ENCODE measurements at regions not wholly inside any gene's neighbourhood (a gene's known extent, or its start where the extent isn't known, plus 50 kb on each side); places are given as distances from the start of the nearest gene placed in this dataset.

GRCh38 chr4:34516524-34516923 is 1727.8 kb downstream of the ARAP2 start:
- TF ChIP-seq POLR2A (IDR thresholded peaks at IDR 0.05): no peak
- no peak for TF ChIP-seq CTCF (IDR thresholded peaks at IDR 0.05 in 4 of 5, conservative IDR thresholded peaks at IDR 0.05 in 1 of 5)
- Histone ChIP-seq H3K9me3 (no peaks in the 10 kb centered on the region), H3K4me1 (no peaks in the 10 kb centered on the region), H3K4me3 (no peak overlapping the region), H3K36me3 (no peaks in the 10 kb centered on the region), H3K27me3 (no peaks in the 10 kb centered on the region), H3K27ac (no peak overlapping the region)
- ATAC-seq (no peak), DNase-seq (no peak)
- in situ Hi-C loops (cut with MboI; ENCODE audit: low sequenced_read_pairs in 4 of 4): no loop called here
- intact Hi-C loops (cut with DNase I; ENCODE audit: low total_unique reads): no loop called here

GRCh38 chr4:34534916-34535315 is 1709.4 kb downstream of the ARAP2 start:
- DNase-seq: no peak
- TF ChIP-seq CTCF (IDR thresholded peaks at IDR 0.05 in 4 of 5, conservative IDR thresholded peaks at IDR 0.05 in 1 of 5) (no peak), POLR2A (IDR thresholded peaks at IDR 0.05) (no peak)
- Histone ChIP-seq H3K27ac (no peak overlapping the region), H3K9me3 (no peaks in the 10 kb centered on the region), H3K27me3 (no peaks in the 10 kb centered on the region), H3K36me3 (no peaks in the 10 kb centered on the region), H3K4me1 (no peaks in the 10 kb centered on the region), H3K4me3 (no peak overlapping the region)
- ATAC-seq: no peak
- intact Hi-C loops (cut with DNase I; ENCODE audit: low total_unique reads): no loop called here
- in situ Hi-C loops (cut with MboI; ENCODE audit: low sequenced_read_pairs in 4 of 4): no loop called here

GRCh38 chr4:34566091-34566490 is 1678.2 kb downstream of the ARAP2 start:
- no peaks in the 10 kb centered on the region for H3K36me3 ChIP-seq
- no peak overlapping the region for H3K27ac ChIP-seq
- no peak for ATAC-seq
- H3K27me3 ChIP-seq: no peaks in the 10 kb centered on the region
- no peak overlapping the region for H3K4me3 ChIP-seq
- no peak for DNase-seq
- intact Hi-C loops (cut with DNase I; ENCODE audit: low total_unique reads): no loop called here
- H3K4me1 ChIP-seq: no peaks in the 10 kb centered on the region
- no peaks in the 10 kb centered on the region for H3K9me3 ChIP-seq
- in situ Hi-C loops (cut with MboI; ENCODE audit: low sequenced_read_pairs in 4 of 4): no loop called here
- TF ChIP-seq CTCF (IDR thresholded peaks at IDR 0.05 in 4 of 5, conservative IDR thresholded peaks at IDR 0.05 in 1 of 5) (no peak), POLR2A (IDR thresholded peaks at IDR 0.05) (no peak)

- Histone ChIP-seq H3K4me3 (no peak overlapping the region), H3K27me3 (no peaks in the 10 kb centered on the region), H3K4me1 (no peaks in the 10 kb centered on the region), H3K36me3 (no peaks in the 10 kb centered on the region), H3K27ac (no peak overlapping the region), H3K9me3 (no peaks in the 10 kb centered on the region)
- ATAC-seq (no peak), DNase-seq (no peak)
- in situ Hi-C loops (cut with MboI; ENCODE audit: low sequenced_read_pairs in 4 of 4): no loop called here
- intact Hi-C loops (cut with DNase I; ENCODE audit: low total_unique reads): no loop called here
- TF ChIP-seq POLR2A (IDR thresholded peaks at IDR 0.05) (no peak), CTCF (IDR thresholded peaks at IDR 0.05 in 4 of 5, conservative IDR thresholded peaks at IDR 0.05 in 1 of 5) (no peak)
These were observed 1672.3 kb downstream of the ARAP2 start for GRCh38 chr4:34572026-34572425.

GRCh38 chr4:34615315-34615714 is 1629.0 kb downstream of the ARAP2 start:
- Histone ChIP-seq H3K9me3 (no peaks in the 10 kb centered on the region), H3K4me1 (no peaks in the 10 kb centered on the region), H3K27me3 (no peaks in the 10 kb centered on the region), H3K27ac (no peak overlapping the region), H3K36me3 (no peaks in the 10 kb centered on the region), H3K4me3 (no peak overlapping the region)
- TF ChIP-seq POLR2A (IDR thresholded peaks at IDR 0.05) (no peak), CTCF (IDR thresholded peaks at IDR 0.05 in 4 of 5, conservative IDR thresholded peaks at IDR 0.05 in 1 of 5) (no peak)
- in situ Hi-C loops (cut with MboI; ENCODE audit: low sequenced_read_pairs in 4 of 4) (no loop called here), intact Hi-C loops (cut with DNase I; ENCODE audit: low total_unique reads) (no loop called here)
- no peak for ATAC-seq
- no peak for DNase-seq
